Left lung (tissue), 4 donors: ENCODE measurements at regions not wholly inside any gene's neighbourhood (a gene's known extent, or its start where the extent isn't known, plus 50 kb on each side); places are given as distances from the start of the nearest gene placed in this dataset.

ENCODE experiments used
- ATAC-seq: fragments of 200-7000 bp; cut with Tn5 transposase; one replicate; pipeline ENCODE4 v1.9.1; 2020; ENCODE audit warnings: moderate library complexity
- DNase-seq, 4 donors: peaks; one replicate each; pipeline ENCODE4 v3.0.0-alpha.2; 2013 to 2020
- H3K27ac ChIP-seq, 2 donors: fragments of 200-600 bp; sonication (generic) in 1 of 2; one replicate each; pipeline versions ENCODE4 v1.5.0 to v1.8.0; 2020 to 2021
- H3K27me3 ChIP-seq, 2 donors: fragments of 200-600 bp; sonication (generic) in 1 of 2; one replicate each; pipeline versions ENCODE4 v1.5.0 to v1.8.0; 2020 to 2021
- H3K36me3 ChIP-seq, 2 donors: fragments of 200-600 bp; sonication (generic) in 1 of 2; one replicate each; pipeline versions ENCODE4 v1.5.0 to v1.8.0; 2020 to 2021
- H3K4me1 ChIP-seq, 2 donors: fragments of 200-600 bp; one replicate each; pipeline ENCODE4 v1.8.0; 2021
- H3K4me3 ChIP-seq, 2 donors: fragments of 200-600 bp; sonication (generic) in 1 of 2; one replicate each; pipeline versions ENCODE4 v1.5.0 to v1.8.0; 2020 to 2021; ENCODE audit warnings: mild to moderate bottlenecking in 1 of 2
- H3K9me3 ChIP-seq, 2 donors: fragments of 200-600 bp; sonication (generic) in 1 of 2; one replicate each; pipeline versions ENCODE4 v1.5.0 to v1.8.0; 2020 to 2021
- intact Hi-C, 2 donors: fragments of 100-400 bp; cut with DNase I; formaldehyde crosslinking; loops; one replicate each; pipeline versions ENCODE4 v1.11.2 to v1.14.2; 2022
- TF ChIP-seq, protein P1 (sequence below), 2 donors: fragments of 200-600 bp; sonication (generic) in 1 of 2; IDR thresholded peaks; one replicate each; pipeline versions ENCODE4 v1.5.0 to v1.8.0; 2021; ENCODE audit warnings: antibody characterized with exemption in 2 of 2
- donor health status: DM: no; HTN: yes; CAD: no.
- donor health status: DM: no; HTN: no; CAD: no.

DNA sequence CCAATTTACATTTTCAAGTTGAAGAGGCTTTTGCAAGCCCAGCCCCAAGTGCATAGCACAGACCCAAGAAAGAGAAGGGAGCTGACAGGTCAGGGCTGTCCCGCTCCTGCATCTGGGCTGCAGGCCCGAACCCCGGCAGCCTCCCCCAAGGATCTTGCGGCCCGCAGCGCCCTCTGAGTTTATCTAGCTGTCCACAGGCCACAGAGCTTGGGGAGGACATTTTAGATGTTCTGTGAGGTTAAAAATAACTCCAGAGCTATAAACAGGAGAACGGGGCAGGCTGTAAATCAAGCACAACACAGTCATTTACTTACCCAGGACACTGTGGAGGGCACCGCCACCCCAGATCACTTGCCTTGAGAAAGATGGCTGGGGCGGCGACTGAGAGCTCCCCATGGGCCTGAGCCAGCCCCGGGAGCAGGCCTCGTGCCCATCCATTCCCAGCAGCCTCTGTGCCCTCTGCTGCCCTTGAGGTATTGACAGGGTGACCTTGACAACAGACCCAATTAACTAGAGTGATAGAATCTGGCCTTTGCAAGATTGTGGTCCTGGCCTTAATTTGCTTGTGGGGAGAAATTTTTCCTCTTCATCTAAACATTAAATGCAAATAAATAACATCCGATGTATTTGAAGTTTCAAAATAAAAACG is 563.0 kb downstream of the TCERG1L start:
- intact Hi-C loops: no loop called here
- no peaks in the 10 kb centered on the region for H3K36me3 ChIP-seq
- DNase-seq (no peak), ATAC-seq (no peak)
- H3K9me3 ChIP-seq: no peaks in the 10 kb centered on the region
- H3K4me3 ChIP-seq: no peak overlapping the region
- H3K27me3 ChIP-seq: peaks cover 0 to 29% of the 10 kb centered on the region in 2 donors
- H3K27ac ChIP-seq: no peak overlapping the region
- no peaks in the 10 kb centered on the region for H3K4me1 ChIP-seq
- TF ChIP-seq, protein P1, sequence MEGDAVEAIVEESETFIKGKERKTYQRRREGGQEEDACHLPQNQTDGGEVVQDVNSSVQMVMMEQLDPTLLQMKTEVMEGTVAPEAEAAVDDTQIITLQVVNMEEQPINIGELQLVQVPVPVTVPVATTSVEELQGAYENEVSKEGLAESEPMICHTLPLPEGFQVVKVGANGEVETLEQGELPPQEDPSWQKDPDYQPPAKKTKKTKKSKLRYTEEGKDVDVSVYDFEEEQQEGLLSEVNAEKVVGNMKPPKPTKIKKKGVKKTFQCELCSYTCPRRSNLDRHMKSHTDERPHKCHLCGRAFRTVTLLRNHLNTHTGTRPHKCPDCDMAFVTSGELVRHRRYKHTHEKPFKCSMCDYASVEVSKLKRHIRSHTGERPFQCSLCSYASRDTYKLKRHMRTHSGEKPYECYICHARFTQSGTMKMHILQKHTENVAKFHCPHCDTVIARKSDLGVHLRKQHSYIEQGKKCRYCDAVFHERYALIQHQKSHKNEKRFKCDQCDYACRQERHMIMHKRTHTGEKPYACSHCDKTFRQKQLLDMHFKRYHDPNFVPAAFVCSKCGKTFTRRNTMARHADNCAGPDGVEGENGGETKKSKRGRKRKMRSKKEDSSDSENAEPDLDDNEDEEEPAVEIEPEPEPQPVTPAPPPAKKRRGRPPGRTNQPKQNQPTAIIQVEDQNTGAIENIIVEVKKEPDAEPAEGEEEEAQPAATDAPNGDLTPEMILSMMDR (IDR thresholded peaks at IDR 0.05): no peak

DNA sequence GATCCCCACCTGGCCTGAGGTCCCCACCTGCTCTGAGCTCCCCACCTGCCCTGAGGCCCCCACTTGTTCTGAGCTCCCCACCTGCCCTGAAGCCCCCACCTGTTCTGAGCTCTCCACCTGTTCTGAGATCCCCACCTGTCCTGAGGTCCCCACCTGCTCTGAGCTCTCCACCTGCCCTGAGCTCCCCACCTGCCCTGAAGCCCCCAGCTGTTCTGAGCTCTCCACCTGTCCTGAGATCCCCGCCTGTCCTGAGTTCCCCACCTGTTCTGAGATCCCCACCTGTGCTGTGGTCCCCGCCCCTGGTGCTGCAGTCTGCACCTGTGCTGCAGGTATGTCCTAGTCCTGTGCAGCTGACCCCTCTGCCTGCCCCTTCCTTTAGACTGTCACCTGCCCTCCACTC is 561.6 kb downstream of the TCERG1L start:
- Histone ChIP-seq H3K4me1 (no peaks in the 10 kb centered on the region), H3K27ac (no peak overlapping the region), H3K9me3 (no peaks in the 10 kb centered on the region), H3K27me3 (peaks cover 0 to 15% of the 10 kb centered on the region in 2 donors), H3K36me3 (no peaks in the 10 kb centered on the region), H3K4me3 (no peak overlapping the region)
- intact Hi-C loops: no loop called here
- DNase-seq (no peak), ATAC-seq (no peak)
- TF ChIP-seq, protein P1 (IDR thresholded peaks at IDR 0.05): no peak

DNA sequence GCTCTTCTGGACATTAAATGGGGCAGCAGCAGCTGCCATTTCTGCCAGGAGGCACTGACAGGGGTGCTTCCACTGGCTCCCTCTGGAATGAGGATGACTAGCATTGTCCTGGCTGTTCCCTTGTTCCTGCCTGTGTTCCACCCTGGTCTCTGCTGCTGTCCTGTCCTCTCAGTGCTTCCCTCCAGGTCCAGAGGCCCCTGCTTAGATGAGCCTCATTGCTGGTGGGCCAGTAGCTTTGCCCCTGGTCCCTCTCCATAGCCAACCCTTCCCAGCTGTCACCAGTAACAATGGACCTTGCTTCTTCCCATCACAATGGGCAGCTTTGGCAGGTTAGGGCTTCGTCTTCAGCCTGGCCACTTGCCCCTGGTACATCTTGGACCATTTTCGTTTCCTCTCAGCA is 561.1 kb downstream of the TCERG1L start:
- H3K36me3 ChIP-seq: no peaks in the 10 kb centered on the region
- no peaks in the 10 kb centered on the region for H3K4me1 ChIP-seq
- intact Hi-C loops: no loop called here
- H3K27ac ChIP-seq: no peak overlapping the region
- H3K4me3 ChIP-seq: no peak overlapping the region
- TF ChIP-seq, protein P1 (IDR thresholded peaks at IDR 0.05): no peak
- H3K9me3 ChIP-seq: no peaks in the 10 kb centered on the region
- ATAC-seq (no peak), DNase-seq (no peak)
- peaks cover 0 to 10% of the 10 kb centered on the region in 2 donors for H3K27me3 ChIP-seq

DNA sequence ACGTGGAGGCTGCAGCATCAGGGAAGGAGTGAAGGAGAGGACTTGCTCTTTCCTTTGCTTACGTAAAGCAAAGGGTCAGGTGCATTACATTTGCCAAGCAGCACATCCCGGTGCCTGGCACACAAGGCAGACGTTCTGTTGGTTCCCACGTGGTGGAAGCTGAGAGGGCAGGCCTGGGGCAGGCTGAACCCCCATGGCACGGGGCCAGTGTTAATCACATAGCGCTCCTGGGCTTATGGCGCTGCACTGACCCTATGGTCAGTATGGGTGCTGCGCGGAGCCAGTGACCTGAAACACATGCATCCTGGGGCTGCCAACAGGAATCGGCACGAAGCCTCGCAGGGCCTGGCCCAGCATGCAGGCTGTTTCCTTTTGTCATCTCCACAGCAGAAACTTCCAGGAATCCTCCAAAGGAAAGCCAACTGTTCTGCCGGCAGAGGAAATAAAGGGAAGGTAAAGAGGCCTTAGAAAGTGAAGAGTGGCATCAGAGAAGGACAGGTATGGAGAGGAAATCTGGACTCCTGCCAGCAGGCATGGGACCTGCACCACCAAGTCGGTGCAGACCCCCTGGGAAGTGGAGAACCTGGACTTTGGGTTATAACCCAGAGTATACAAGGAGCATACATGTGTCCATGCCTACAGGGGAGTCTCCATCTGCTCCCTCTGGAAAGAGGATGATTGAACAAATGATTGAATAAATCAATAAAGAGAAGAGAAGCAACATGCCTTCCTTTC is 560.2 kb downstream of the TCERG1L start:
- Histone ChIP-seq H3K27ac (no peak overlapping the region), H3K36me3 (no peaks in the 10 kb centered on the region), H3K9me3 (peaks cover 0 to 2% of the 10 kb centered on the region in 2 donors), H3K4me1 (no peaks in the 10 kb centered on the region), H3K27me3 (peaks cover 0 to 4% of the 10 kb centered on the region in 2 donors), H3K4me3 (no peak overlapping the region)
- intact Hi-C loops: no loop called here
- DNase-seq: no peak
- ATAC-seq: no peak
- TF ChIP-seq, protein P1 (IDR thresholded peaks at IDR 0.05): no peak

DNA sequence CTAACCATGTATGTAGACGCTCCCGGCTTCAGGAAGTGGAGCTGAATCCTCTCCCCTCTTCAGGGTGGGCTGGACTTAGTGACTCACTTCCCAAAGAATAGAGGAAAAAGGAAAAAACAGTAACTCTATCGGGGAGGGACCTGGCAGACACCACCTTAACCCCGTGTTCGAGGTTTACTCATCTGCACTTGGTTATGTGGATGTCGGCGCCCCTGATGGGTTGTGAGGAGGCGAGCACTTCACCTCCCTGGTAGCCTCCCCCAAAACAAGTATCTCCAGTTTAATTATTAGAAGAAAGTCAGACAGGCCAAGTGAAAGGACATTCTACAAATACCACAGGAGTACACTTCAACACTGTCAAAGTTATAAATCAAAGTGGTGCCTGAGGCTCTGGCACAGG is 559.7 kb downstream of the TCERG1L start:
- Histone ChIP-seq H3K27ac (no peak overlapping the region), H3K4me1 (no peaks in the 10 kb centered on the region), H3K27me3 (peaks cover 0 to 4% of the 10 kb centered on the region in 2 donors), H3K36me3 (no peaks in the 10 kb centered on the region), H3K4me3 (no peak overlapping the region), H3K9me3 (peaks cover 0 to 2% of the 10 kb centered on the region in 2 donors)
- intact Hi-C loops: no loop called here
- TF ChIP-seq, protein P1 (IDR thresholded peaks at IDR 0.05): no peak
- DNase-seq (no peak), ATAC-seq (no peak)
